ENCODE measurements at regions not wholly inside any gene's neighbourhood (a gene's known extent, or its start where the extent isn't known, plus 50 kb on each side); places are given as distances from the start of the nearest gene placed in this dataset.

DNA sequence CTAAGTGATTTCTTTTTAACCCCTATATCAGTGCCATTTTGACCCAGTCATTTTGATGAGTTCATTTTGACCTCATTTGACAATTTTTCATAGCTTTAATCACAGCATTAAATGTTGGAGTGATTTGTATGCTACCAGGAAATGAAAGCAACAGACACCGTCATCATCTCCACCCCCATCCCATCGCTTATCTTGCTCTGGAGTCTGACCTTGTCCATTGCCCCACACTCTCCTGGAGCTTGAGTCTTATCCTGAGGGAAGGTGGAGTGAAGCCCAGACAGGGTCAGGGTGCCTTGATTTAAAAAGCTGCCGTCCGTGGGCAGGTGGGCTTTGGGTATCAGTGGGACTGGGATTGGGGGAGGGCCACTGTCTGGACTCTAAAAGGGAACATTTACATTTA, 94.7 kb upstream of the JCAD start:
- TF ChIP-seq, protein P1, sequence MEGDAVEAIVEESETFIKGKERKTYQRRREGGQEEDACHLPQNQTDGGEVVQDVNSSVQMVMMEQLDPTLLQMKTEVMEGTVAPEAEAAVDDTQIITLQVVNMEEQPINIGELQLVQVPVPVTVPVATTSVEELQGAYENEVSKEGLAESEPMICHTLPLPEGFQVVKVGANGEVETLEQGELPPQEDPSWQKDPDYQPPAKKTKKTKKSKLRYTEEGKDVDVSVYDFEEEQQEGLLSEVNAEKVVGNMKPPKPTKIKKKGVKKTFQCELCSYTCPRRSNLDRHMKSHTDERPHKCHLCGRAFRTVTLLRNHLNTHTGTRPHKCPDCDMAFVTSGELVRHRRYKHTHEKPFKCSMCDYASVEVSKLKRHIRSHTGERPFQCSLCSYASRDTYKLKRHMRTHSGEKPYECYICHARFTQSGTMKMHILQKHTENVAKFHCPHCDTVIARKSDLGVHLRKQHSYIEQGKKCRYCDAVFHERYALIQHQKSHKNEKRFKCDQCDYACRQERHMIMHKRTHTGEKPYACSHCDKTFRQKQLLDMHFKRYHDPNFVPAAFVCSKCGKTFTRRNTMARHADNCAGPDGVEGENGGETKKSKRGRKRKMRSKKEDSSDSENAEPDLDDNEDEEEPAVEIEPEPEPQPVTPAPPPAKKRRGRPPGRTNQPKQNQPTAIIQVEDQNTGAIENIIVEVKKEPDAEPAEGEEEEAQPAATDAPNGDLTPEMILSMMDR (IDR thresholded peaks at IDR 0.05; ENCODE audit: low read depth, low read length, poor library complexity, severe bottlenecking), result no peak
- TF ChIP-seq EZH2phosphoT487 (IDR thresholded peaks at IDR 0.05; ENCODE audit: borderline replicate concordance, low read length), result no peak
